ENCODE measurements at regions not wholly inside any gene's neighbourhood (a gene's known extent, or its start where the extent isn't known, plus 50 kb on each side); places are given as distances from the start of the nearest gene placed in this dataset.
A peak's percentile ranks its signal among the peaks of the same experiment; 100 is the strongest.

GRCh38 chr2:118618279-118618678 is 229.2 kb downstream of the EN1 start:
- no peak for TF ChIP-seq CTCF (IDR thresholded peaks at IDR 0.05; ENCODE audit: low read length, missing control alignments)
- H3K4me3 ChIP-seq (replicated peaks; ENCODE audit: low read depth, low read length) = no peak overlapping the region
- DNase-seq (ENCODE audit: low read depth) = no peak

- DNase-seq (ENCODE audit: low read depth) = no peak
- no peak overlapping the region for H3K4me3 ChIP-seq (replicated peaks; ENCODE audit: low read depth, low read length)
- no peak for TF ChIP-seq CTCF (IDR thresholded peaks at IDR 0.05; ENCODE audit: low read length, missing control alignments)
Observed at GRCh38 chr2:118616432-118616831, 231.0 kb downstream of the EN1 start.

- peak; percentile 33 for DNase-seq (ENCODE audit: low read depth)
- H3K4me3 ChIP-seq (replicated peaks; ENCODE audit: low read depth, low read length) = no peak overlapping the region
- TF ChIP-seq CTCF (IDR thresholded peaks at IDR 0.05; ENCODE audit: low read length, missing control alignments) = no peak
Observed at GRCh38 chr2:118614841-118615271, 232.6 kb downstream of the EN1 start.

GRCh38 chr2:118613737-118614136 is 233.7 kb downstream of the EN1 start:
- H3K4me3 ChIP-seq (replicated peaks; ENCODE audit: low read depth, low read length) = no peak overlapping the region
- no peak for DNase-seq (ENCODE audit: low read depth)
- no peak for TF ChIP-seq CTCF (IDR thresholded peaks at IDR 0.05; ENCODE audit: low read length, missing control alignments)

- DNase-seq (ENCODE audit: low read depth) = no peak
- H3K4me3 ChIP-seq (replicated peaks; ENCODE audit: low read depth, low read length) = no peak overlapping the region
- TF ChIP-seq CTCF (IDR thresholded peaks at IDR 0.05; ENCODE audit: low read length, missing control alignments) = no peak
Observed at GRCh38 chr2:118611691-118612090, 235.8 kb downstream of the EN1 start.

- no peak for TF ChIP-seq CTCF (IDR thresholded peaks at IDR 0.05; ENCODE audit: low read length, missing control alignments)
- DNase-seq (ENCODE audit: low read depth) = no peak
- no peak overlapping the region for H3K4me3 ChIP-seq (replicated peaks; ENCODE audit: low read depth, low read length)
Observed at GRCh38 chr2:118609138-118609537, 238.3 kb downstream of the EN1 start.

GRCh38 chr2:118607641-118608040 is 239.8 kb downstream of the EN1 start:
- DNase-seq (ENCODE audit: low read depth) = no peak
- no peak for TF ChIP-seq CTCF (IDR thresholded peaks at IDR 0.05; ENCODE audit: low read length, missing control alignments)
- no peak overlapping the region for H3K4me3 ChIP-seq (replicated peaks; ENCODE audit: low read depth, low read length)

Measured in fibroblast of pulmonary artery (primary cell).